ENCODE measurements at regions not wholly inside any gene's neighbourhood (a gene's known extent, or its start where the extent isn't known, plus 50 kb on each side); places are given as distances from the start of the nearest gene placed in this dataset.
"Not testable (repeated sequence)": the region's sequence is repeated elsewhere in the genome, so short reads cannot be mapped to it uniquely, and the experiment has no call there.

DNA sequence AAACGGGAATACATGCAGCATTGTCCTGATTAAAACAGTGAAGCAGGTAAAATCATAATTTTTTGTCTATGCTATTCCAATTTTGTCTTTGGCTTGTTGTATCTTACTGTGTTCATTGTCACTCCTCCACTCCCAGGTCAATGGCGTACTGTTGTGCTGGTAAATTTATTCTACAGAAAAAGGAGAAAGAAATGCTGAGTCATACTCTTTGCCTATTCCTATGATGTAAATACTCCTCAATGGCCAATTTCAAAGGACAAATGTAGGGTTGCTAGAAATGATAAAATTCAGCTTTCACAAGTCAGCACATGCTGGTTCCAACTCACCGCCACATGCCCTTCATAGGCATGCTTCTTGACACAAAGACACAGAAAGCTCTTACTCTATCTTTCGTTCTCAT, 694.4 kb upstream of the PCDH20 start:
- DNase-seq (no peak), ATAC-seq (ENCODE audit: poor library complexity) (no peak)
- Histone ChIP-seq H3K4me1 (ENCODE audit: insufficient read depth, low read length) (no peaks in the 10 kb centered on the region), H3K27ac (ENCODE audit: low read depth in 1 of 2, low read length in 2 of 2) (no peak overlapping the region), H3K9me3 (ENCODE audit: control insufficient read depth in 1 of 2, insufficient read depth in 1 of 2, low read length in 2 of 2) (peaks cover 0 to 6% of the 10 kb centered on the region in 2 experiments), H3K36me3 (ENCODE audit: insufficient read depth, low read length) (no peaks in the 10 kb centered on the region), H3K4me3 (ENCODE audit: low read length) (no peak overlapping the region), H3K27me3 (ENCODE audit: control insufficient read depth in 1 of 2, insufficient read depth in 2 of 2, low read length in 2 of 2) (no peaks in the 10 kb centered on the region)
- H3K27ac Mint-ChIP-seq = no peak overlapping the region
- no peaks in the 10 kb centered on the region for H3K9me3 Mint-ChIP-seq
- H3K4me3 Mint-ChIP-seq = no peak overlapping the region
- intact Hi-C loops (cut with DNase I, micrococcal nuclease) = no loop called here
- H3K27me3 Mint-ChIP-seq = no peaks in the 10 kb centered on the region
- no peaks in the 10 kb centered on the region for H3K36me3 Mint-ChIP-seq (ENCODE audit: low read depth)
- POLR2A ChIA-PET = no interaction called here
- TF ChIP-seq CTCF (IDR thresholded peaks at IDR 0.05) = no peak
- CTCF ChIA-PET = no interaction called here
- no peaks in the 10 kb centered on the region for H3K4me1 Mint-ChIP-seq (ENCODE audit: low read depth)

- H3K4me3 Mint-ChIP-seq; H3K9me3 Mint-ChIP-seq; H3K4me1 ChIP-seq (ENCODE audit: insufficient read depth, low read length); H3K36me3 ChIP-seq (ENCODE audit: insufficient read depth, low read length); DNase-seq; H3K27me3 ChIP-seq (ENCODE audit: control insufficient read depth in 1 of 2, insufficient read depth in 2 of 2, low read length in 2 of 2); CTCF ChIA-PET; POLR2A ChIA-PET; H3K27me3 Mint-ChIP-seq; H3K4me3 ChIP-seq (ENCODE audit: low read length); H3K27ac ChIP-seq (ENCODE audit: low read depth in 1 of 2, low read length in 2 of 2); H3K4me1 Mint-ChIP-seq (ENCODE audit: low read depth); intact Hi-C loops (cut with DNase I, micrococcal nuclease); H3K27ac Mint-ChIP-seq; H3K36me3 Mint-ChIP-seq (ENCODE audit: low read depth); ATAC-seq (ENCODE audit: poor library complexity): not testable (repeated sequence)
- peaks cover 0 to 16% of the 10 kb centered on the region in 2 experiments for H3K9me3 ChIP-seq (ENCODE audit: control insufficient read depth in 1 of 2, insufficient read depth in 1 of 2, low read length in 2 of 2)
Measured at GRCh38 chr13:62104136-62104535, 688.5 kb upstream of the PCDH20 start.

DNA sequence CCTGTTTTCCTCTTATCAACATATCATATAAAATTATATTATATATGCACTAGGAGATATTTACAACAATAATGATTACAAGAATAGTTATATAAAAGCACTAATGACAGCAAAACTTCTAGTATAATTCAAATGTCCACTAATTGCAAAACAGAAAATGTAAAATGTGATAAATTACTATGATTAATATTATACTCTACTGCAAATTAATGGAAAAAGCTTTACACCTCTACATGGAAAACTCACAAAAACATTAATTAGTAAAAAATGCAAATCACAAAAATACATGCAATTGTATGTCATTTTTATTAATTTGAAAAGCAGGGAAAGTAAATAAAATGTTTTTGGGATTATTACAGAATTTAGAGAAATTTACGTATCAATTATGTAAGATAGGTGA, 681.0 kb upstream of the PCDH20 start:
- Histone ChIP-seq H3K4me1 (ENCODE audit: insufficient read depth, low read length) (no peaks in the 10 kb centered on the region), H3K4me3 (ENCODE audit: low read length) (no peak overlapping the region), H3K36me3 (ENCODE audit: insufficient read depth, low read length) (no peaks in the 10 kb centered on the region), H3K9me3 (ENCODE audit: control insufficient read depth in 1 of 2, insufficient read depth in 1 of 2, low read length in 2 of 2) (peaks cover 0 to 11% of the 10 kb centered on the region in 2 experiments), H3K27me3 (ENCODE audit: control insufficient read depth in 1 of 2, insufficient read depth in 2 of 2, low read length in 2 of 2) (no peaks in the 10 kb centered on the region), H3K27ac (ENCODE audit: low read depth in 1 of 2, low read length in 2 of 2) (no peak overlapping the region)
- ATAC-seq (ENCODE audit: poor library complexity) (no peak), DNase-seq (no peak)
- CTCF ChIA-PET = no interaction called here
- no peaks in the 10 kb centered on the region for H3K27me3 Mint-ChIP-seq
- no peak for TF ChIP-seq CTCF (IDR thresholded peaks at IDR 0.05)
- intact Hi-C loops (cut with DNase I, micrococcal nuclease) = no loop called here
- H3K4me3 Mint-ChIP-seq = no peak overlapping the region
- POLR2A ChIA-PET = no interaction called here
- H3K36me3 Mint-ChIP-seq (ENCODE audit: low read depth) = no peaks in the 10 kb centered on the region
- no peak overlapping the region for H3K27ac Mint-ChIP-seq
- peaks cover 4% of the 10 kb centered on the region for H3K9me3 Mint-ChIP-seq
- no peaks in the 10 kb centered on the region for H3K4me1 Mint-ChIP-seq (ENCODE audit: low read depth)

DNA sequence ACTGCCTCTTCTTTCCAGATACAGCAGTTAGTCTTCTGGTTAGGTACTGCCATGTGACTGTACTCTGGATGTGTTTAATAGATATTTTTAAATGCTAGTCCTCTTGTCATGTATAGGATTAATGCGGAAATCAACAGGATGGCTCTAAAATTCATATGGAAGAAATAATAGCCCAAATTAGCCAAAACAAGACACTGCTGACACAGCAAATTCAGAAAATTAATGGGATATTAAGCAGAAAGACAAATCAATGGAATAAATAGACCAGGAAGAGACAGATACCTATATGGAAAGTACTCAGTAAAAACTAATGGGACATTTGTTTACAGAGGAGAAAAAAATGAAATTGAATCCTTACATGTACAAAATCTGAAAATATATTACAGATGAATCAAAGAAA, 679.3 kb upstream of the PCDH20 start:
- DNase-seq (no peak), ATAC-seq (ENCODE audit: poor library complexity) (no peak)
- intact Hi-C loops (cut with DNase I, micrococcal nuclease) = no loop called here
- no peaks in the 10 kb centered on the region for H3K4me1 ChIP-seq (ENCODE audit: insufficient read depth, low read length)
- peaks cover 1% of the 10 kb centered on the region for H3K9me3 Mint-ChIP-seq
- no peaks in the 10 kb centered on the region for H3K4me1 Mint-ChIP-seq (ENCODE audit: low read depth)
- peaks cover 0 to 7% of the 10 kb centered on the region in 2 experiments for H3K9me3 ChIP-seq (ENCODE audit: control insufficient read depth in 1 of 2, insufficient read depth in 1 of 2, low read length in 2 of 2)
- no peak overlapping the region for H3K4me3 Mint-ChIP-seq
- TF ChIP-seq CTCF (IDR thresholded peaks at IDR 0.05) = no peak
- no peaks in the 10 kb centered on the region for H3K27me3 ChIP-seq (ENCODE audit: control insufficient read depth in 1 of 2, insufficient read depth in 2 of 2, low read length in 2 of 2)
- no peaks in the 10 kb centered on the region for H3K36me3 ChIP-seq (ENCODE audit: insufficient read depth, low read length)
- no peaks in the 10 kb centered on the region for H3K36me3 Mint-ChIP-seq (ENCODE audit: low read depth)
- no peak overlapping the region for H3K4me3 ChIP-seq (ENCODE audit: low read length)
- CTCF ChIA-PET = no interaction called here
- H3K27ac ChIP-seq (ENCODE audit: low read depth in 1 of 2, low read length in 2 of 2) = no peak overlapping the region
- POLR2A ChIA-PET = no interaction called here
- no peaks in the 10 kb centered on the region for H3K27me3 Mint-ChIP-seq
- H3K27ac Mint-ChIP-seq = no peak overlapping the region
